Stimulated activated CD8-positive, alpha-beta memory T cell treated with anti-CD3 and anti-CD28 coated beads, Interleukin-15, amount 100 ng/mL, for 4 hours (primary cell): ENCODE measurements at regions not wholly inside any gene's neighbourhood (a gene's known extent, or its start where the extent isn't known, plus 50 kb on each side); places are given as distances from the start of the nearest gene placed in this dataset.

Source experiments
- DNase-seq, 2 donors: peaks; one replicate each; pipeline ENCODE4 v3.0.0-alpha.2; 2020; ENCODE audit warnings: low read depth in 2 of 2

DNA sequence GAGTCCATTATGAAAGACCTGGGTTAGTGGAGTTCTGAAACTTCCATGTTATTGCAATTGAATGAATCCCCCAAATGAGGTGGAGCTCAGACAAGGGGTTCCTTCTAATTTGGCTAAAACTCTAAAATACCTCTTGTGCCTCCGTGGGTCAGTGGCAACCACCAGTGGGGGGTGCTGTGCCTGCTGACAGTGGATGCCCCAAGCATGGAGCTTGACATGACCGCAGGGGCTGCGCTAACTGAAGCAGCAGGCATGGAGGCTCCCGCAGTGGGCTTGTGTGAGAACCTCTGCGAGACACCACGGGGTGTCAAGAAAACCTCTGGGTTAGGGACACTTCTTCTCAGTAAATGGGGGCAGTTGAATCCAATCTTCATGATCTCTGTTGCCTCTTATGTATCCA lies 200.5 kb downstream of the DRD1 start:
- DNase-seq: no peak

DNA sequence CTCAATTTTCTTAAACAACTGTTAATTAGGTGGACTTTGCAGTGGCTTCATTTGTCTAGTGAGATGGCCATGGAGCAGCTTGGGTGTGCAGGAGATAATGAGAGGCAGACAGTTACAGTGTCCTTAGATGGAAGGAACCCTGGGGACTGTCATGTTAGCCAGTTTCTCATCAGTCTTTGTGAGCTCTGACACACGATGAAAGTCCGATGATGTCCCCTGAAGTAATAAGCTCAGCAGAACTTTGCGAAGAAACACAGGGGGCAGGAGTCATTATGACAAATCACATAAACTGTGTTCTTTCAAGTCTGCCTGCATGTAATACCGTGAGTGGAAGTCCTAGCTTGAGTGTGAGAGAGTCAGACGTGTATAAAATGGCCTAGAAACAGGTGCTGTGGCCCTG lies 201.8 kb downstream of the DRD1 start:
- DNase-seq: no peak

DNA sequence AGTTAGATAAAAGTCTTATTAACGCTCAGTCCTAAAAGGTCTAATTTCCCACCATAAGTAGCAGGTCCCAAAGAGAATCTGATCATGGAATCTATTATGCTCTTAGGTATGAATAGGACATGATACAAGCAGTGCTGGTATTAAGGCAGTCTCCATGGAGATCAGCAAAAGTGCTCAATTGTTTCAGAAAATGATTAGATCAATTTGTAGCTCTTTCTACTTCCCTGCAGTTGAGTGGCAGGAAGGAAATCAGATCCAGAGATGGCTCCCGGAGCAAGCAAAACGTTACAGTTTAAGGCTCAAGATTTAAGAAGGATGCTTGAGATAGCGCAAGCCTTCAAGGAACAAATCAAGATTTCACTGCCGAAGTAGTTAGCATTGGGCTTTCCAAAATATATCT lies 205.7 kb downstream of the DRD1 start:
- no peak for DNase-seq

DNA sequence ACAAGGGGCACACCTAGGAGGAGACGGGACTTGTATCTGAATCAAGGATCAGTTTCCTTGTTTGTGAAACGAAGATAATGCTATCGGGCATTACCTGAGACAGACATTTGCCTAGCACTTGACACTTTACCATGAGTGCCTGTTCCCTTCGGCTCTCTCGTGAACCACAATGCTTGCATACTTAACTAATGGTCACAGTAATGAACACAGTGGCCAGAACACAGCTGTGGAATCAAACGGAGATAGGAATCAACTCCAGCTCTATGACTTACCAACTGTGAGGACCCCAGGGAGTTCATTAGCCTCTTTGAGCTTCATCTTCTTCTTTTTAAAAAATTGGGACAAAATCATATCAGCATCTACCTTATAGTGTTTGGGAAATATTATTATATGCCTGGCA lies 207.8 kb downstream of the DRD1 start:
- DNase-seq: no peak

DNA sequence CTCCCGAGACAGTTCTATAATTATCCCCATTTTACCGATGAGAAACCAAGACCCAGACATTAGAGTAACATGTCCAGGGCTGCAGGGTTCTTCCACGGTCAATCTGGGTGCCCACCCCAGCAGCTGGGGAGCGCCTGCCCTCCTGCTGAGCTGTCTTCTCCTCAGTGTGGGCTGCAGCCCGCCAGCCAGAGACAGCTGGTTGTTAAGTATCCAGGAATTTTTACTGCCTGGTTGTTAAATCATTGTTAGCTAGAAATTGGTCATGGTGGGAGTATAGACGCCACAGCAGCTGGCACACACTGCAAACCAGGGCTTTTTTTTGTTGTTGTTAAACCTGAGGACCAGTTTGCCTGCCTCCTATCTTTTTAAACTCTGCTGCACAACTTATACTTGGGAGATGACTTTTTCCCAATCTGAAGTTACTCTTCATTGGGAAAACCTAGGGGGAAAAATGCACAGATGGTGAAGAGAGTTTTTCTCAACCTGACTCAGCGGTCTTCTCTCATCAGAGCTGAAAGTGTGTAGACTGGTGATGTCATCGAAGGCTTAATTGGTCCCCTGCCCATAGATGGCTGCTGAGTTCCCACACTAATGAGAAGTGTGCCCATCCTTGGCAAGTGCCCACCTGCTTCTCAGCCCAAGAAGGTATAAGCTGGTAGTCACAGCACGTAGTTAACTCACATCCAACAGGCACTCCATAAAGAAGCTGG lies 208.6 kb downstream of the DRD1 start:
- DNase-seq: no peak

DNA sequence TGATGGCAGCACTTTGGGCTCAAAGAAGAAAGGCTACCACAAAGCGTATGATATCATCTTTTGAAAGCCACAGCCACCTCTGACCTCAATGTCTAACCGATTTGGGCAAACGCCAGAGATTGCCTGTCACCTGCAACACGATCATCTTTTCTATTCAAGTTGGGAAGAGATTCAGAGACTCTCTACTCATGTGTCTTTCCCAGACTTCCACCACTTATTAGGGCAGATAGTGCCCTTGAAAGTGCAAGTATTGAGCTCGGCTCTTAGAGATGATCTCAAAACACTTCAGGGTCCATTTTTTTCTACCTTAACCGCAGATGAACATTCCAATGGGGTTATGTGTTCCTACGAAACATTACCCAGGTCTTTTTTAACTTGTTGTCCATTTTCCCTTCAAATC lies 213.7 kb downstream of the DRD1 start:
- DNase-seq: no peak

DNA sequence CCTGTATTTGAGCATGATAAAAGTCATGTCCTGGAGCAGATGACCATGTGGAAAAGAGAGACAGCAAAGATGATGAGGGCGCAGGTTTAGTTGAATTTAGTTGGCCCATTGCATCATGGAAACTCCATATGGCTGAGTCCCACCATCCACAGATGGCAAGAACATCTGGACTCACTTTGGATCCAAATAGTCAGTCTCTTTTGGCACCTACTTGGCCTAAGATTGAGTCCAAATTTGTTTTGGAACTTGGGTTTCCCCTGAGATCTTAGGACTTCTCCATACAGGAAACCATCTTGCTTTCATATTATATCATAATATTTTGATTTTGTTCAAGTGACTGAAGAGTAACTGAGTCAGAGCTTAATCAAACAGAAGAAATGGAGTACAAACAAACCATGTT lies 217.5 kb downstream of the DRD1 start:
- no peak for DNase-seq

DNA sequence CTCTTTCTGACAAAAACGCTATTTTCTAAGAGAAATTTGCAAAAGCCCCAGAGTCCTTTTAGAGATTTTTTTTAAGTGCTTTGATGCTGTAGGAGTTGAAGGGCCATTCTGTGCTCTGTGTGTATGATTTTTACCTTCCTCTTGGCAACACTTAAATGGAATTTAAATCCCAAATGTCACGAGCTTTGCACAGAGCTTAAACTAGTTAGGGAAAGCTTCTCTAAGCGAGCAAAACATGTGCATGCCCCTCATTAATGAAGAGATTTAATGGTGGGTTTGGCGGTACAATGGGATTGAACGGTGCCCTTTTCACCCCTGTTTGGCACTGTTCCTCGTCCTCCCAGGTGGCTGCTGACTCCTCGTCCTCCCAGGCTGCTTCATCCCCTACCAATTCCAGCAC lies 220.7 kb downstream of the DRD1 start:
- no peak for DNase-seq

DNA sequence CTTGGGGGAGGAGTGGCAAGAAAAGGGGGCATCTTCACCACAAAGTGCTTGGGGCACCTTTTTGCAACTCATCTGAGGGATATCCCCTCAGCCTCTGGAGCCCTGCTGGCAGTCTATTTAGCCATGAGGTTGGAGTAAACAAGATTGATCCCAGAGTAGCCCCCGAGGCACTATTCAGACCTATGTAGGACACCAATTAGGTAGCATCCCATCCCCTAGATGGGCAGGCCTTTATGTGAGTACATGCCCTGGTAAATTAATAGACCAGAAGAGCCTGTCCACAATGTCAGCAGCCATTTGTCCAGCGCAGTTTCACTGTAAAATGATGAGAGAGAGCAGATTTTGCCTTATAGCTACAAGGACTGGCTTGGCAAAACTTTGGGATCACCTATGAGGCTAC lies 221.4 kb downstream of the DRD1 start:
- no peak for DNase-seq

DNA sequence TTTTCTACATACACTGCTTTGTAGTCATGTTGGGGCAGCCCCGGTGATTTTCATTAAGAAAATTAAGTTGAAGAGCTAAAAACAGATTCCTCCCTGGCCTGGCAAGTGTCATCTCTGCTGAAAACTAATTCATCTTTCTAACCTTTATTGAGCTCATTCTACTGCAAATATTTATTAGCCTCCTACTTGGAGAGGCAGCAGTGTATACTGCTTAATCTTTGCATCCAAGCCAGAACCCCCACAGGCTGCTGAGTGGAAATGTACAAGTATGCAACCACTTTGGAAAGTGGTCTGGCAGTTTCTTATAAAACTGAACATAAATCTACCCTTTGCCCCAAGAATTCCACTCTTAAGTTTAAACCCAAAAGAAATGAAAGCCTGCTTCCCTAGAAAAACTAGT lies 223.4 kb downstream of the DRD1 start:
- DNase-seq: no peak

DNA sequence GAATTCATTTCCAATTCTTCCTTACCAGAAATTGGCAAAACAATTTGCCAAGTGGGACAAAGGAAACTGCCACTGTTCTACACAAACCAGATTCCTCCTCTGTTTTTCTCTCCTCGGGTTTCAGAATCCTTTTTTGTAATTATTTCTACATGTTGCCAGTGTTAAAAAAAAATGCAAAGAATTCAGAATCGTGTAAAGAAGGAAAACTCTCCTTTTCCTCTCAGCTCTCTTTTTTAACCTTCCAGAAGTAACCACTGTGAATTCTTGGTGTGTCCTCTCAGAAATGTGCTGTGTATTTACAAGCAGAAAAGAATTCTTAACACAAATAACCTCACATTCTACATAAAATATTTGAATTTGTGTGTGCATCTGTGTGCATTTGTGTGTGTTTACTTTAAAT lies 224.6 kb downstream of the DRD1 start:
- no peak for DNase-seq

DNA sequence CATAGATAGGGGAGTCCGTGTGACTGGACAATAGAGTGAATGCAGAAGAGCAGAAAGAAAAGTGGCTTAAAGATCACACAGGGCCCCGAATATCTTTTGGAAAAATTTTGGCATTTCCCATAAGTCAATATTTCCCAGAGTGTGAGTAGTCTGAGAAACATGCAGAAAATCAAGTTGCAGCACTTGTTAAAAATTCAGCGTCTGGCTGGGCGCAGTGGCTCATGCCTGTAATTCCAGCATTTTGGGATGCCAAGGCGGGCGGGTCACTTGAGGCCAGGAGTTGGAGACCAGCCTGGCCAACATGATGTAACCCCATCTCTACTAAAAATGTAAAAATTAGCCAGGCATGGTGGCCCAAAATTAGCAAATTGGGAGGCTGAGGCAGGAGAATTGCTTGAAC lies 227.0 kb downstream of the DRD1 start:
- no peak for DNase-seq

DNA sequence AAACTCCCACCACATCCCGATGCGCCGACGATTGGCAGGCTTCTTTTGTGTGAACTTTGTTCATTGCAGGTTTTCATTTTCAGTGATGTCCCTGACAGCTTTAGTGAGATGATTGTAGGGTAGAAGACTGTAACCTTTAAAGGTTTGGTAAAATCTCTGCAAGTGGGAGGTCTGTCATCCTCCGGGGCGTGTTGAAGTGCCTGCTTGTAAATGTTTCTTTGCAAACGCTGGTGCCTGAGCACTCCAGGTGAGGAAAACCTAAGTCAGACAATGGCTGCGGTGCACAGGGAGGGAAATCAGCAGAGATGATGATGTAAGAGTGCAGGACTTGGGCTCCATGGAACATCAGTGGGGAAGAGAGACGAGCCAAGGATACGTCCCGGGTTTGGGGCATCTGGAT lies 228.1 kb downstream of the DRD1 start:
- no peak for DNase-seq

DNA sequence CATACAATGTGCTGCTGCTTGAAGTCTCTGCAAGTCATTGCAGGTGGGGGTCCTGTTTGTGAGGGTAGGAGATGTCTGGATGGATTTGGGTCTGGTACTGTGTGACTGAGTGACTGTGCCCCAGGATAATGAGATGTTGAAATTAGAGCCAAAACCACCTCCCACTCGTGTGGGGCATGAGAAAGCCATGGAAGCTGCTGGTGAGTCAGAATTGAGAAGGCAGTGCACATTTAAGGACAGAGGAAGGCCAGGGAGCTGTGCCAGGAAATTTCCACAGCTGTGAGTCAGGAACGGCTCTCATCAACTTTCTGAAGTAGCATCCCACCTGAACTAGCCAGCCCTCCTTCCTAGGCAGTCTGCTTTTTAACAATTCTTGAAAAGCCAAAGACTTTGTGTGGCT lies 229.8 kb downstream of the DRD1 start:
- DNase-seq: no peak

DNA sequence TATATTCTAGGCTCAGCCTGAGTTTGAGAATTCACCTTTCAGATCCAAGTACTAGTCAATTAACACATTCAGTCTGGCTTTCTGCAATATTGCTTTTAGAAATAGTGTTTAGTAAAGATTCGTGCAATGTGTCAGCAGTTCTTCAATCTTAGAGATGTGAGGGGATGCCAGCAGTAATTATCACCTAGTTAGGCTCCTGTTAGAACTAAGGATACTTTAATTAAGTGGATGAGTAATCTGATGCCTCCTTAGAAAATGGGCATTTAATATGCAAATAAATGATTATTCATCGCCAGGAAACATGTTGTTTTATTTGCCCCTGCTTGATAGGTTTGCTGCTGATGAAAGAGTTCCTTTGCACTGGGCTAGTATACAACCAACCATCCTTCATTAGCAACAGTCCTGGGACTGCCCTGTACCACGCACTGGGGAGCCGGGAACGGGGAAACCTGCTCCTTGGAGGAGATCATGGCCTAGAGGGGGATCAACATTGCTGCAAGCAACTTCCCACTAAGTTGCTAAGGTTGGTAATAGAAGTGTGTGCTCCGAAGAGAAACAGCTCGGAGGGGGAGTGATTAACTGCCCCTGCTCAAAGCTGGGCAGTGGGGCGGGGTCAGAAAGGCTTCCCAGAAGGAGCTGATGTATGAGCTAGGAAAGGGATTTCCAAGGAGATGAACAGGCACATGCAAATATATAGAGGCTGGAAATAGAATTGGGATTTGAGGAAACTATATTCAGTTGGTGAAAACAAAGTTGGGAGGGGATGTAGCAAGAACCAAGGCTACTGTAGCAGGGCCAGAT lies 231.8 kb downstream of the DRD1 start:
- DNase-seq: no peak

DNA sequence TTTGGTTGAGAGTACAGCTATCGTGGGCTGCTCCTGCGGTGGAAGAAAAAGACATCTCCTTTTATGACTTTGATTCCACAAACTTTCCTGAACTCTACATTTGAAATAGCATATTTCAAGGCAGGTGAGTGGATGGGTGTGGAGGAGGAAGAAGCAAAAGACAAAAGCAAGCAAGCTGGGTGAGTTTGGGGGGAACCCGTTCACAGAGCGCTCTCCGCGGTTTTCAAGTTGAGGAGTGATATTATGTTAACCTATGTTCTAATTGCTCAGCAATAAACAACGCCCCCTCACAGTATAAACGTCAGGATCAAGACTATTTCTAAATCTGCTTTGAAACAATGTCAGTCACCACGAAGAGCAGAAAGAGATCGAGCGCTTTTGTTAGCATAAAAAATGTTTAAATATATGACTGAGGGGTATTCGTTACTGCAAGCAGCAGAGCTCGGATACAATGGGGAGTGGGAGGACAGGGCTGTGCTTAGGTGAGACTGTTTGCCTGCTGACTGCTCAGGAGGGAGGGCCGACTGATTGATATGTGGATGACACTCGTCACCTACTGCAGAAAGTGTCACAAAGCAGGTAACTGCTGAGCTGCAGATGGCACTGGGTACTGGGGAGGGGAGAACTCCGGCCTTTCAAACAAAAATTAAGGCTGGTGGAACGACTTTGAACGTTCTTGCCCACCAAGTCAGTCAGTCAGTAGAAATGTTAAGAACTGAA lies 236.5 kb downstream of the DRD1 start:
- no peak for DNase-seq

DNA sequence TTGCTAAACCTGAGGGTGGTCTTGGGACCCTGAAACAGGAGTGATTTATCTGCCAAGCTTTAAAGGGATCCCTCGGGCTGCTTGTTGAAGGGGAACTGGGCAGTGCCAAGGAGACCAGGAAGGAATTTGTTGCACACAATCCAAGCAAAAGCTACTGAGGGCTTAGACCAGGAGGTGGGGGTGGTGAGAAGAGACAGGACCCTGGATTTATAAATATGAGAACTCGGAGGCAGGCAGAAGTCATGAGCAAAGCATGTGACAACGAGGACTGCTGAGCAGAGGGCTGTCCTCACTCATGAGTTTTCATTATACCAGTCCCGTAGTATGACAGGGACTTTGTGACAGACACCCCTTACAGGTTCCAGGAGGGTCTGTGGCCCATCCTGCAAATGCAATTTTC lies 237.3 kb downstream of the DRD1 start:
- DNase-seq: no peak

DNA sequence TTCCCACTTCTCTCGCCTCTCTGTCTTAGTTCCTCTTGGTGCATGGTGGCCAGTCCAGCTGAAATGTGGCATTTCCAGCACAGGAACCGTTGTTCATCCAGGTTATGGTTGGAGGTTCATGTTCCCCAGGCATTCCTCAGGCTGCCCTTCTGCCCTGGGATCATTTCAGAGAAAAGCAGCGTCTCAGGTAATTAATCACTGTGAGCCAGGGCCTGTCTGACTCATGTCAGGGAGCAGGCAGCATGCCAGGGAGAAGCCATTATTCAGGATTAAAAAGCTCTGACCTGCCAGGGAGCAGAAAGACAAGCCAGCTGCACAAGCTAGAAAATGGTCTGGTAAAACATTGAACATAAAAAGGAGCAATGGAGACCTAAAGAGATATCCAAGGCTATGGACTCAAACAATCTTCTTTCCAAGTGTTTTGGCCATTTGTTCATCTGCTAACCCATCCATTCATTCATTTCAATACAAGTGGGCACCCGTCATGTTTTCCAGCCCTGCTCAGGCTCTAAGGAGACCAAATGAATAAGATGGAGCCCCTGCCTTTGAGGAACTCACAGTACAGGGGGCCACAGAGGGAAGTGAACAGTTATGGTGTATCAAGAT lies 241.4 kb downstream of the DRD1 start:
- DNase-seq: no peak

DNA sequence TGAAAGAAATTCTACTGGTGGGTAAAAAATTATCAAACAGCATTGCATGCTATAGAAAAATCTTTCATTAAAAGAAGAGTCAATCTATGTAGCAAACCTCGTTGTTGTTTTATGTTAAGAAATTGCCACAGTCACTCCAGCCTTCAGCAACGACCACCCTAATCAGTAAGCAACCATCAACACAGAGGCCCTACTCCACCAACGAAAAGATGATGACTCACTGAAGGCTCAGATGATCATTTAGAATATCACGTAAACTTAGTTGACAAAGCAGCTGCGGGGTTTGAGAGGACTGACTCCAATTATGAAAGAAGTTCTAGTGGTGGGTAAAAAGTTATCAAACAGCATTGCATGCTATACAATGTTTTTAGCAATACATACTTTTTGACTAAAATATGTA lies 242.6 kb downstream of the DRD1 start:
- DNase-seq: no peak

DNA sequence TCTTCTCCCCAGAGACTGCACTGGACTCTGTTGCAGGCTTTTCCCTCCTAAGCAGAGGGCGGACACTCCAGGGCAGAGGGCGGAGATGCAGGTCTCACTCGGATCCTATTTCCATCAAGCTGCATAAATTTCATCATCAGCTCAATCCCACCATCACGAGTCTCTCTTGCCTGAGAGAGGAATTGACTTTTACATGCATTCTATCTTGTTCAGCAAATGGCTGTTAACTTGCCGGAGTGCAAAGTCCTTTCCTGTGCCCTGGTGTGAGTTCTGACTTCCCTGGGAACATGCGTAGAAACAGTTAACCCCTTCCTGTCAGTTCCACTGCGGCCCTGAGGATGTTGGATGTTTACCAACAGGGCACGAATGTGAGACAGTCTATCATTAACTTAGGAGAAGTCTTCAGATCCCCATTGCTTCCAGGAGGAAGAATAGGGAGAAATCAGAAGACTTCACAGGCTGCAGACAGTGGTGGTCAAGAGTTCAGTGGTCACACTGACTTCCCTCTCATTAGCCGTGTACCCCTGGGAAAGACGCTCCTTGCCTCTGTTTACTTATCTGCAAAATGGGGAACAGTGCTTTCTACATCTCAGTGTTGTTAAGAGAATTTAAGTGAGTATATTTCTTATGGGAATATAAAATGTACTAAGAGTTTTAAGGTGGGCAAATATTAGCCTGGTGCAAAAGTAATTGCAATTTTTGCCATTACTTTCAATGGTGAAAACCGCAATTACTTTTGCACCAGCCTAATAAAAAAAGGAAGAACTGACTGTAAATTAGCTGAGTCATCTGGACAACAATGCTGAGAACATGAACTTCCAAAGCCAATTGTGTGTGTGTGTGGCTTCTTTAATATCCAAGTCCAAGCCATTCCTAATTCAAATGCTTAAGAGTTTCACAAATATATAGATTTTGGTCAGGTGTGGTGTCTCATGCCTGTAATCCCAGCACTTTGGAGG lies 248.0 kb downstream of the DRD1 start:
- DNase-seq: no peak

DNA sequence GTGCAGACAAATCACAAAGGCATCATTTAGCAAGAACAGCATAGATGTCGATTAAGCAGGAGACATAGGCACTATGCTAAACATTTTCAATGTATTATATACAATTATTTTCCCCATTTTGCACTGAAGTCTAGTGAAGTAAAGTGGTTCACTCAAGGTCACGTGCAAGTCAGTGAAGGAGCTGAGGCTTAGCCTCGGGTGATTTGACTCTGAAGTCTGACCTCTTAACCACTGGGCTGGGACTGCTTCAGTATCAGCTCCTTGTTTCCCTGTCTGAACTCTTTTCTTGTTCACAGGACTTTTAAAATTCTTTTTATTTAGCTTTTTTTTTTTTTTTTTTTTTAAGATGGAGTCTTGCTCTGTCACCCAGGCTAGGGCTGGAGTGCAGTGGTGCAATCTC lies 262.7 kb downstream of the DRD1 start:
- DNase-seq: no peak
